ENCODE measurements at regions not wholly inside any gene's neighbourhood (a gene's known extent, or its start where the extent isn't known, plus 50 kb on each side); places are given as distances from the start of the nearest gene placed in this dataset.
"Not testable (repeated sequence)": the region's sequence is repeated elsewhere in the genome, so short reads cannot be mapped to it uniquely, and the experiment has no call there.

DNA sequence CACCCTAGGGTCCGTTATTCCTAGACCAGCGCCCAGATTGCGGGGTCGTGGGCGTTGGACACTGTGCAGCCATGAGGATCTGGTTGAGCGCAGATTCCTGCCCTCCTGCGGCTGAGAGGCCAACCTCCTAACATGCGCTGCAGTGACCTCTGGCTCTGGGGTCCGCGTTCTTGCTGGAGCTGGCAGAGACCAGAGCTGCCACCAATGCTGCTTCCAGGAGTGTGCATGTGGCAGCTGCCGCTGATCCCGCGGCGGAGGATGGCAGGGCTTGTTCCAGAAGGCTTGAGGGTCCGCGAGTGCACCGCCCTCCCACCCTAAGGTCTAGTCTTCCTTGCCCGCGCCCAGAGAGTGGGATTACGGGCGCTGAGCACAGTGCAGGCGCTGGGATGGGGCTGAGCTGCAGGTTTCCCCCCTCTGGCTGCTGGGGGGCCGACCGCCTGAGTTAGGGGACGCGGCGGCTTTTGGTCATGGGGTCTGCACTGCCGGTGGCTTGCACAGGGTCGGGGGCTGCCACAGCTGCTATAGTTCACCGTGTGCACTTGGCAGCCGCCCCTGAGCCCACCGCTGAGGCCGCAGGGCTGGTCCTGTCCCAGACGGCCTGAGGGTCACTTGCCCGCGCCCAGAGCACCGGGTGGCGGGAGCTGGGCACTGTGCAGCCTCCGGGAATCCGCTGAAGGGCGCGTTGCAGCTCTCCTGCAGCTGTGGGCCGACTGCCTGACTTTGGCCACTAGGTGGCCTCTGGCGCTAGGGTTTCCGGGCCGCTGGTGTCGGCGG is 145.9 kb downstream of the CCDC74A start:
- TF ChIP-seq ZNF274 (IDR thresholded peaks at IDR 0.05; ENCODE audit: low read depth, low read length) (no peak), SUZ12 (IDR thresholded peaks at IDR 0.05; ENCODE audit: extremely low read depth, insufficient read depth, insufficient read length) (no peak), YY1 (IDR thresholded peaks at IDR 0.05; ENCODE audit: insufficient read depth, insufficient read length) (no peak)
- Histone ChIP-seq H3K4me3 (ENCODE audit: insufficient read length, low read depth) (peak overlapping the region; percentile 61), H3K9ac (ENCODE audit: insufficient read length, low read depth) (peak overlapping the region; percentile 76), H3K27me3 (ENCODE audit: insufficient read depth, insufficient read length) (peaks cover 30% of the 10 kb centered on the region), H3K4me1 (ENCODE audit: insufficient read depth, insufficient read length) (peaks cover 3% of the 10 kb centered on the region), H3K36me3 (ENCODE audit: insufficient read depth, insufficient read length, low read length) (no peaks in the 10 kb centered on the region), H3K9me3 (ENCODE audit: insufficient read depth, low read length) (peaks cover 9% of the 10 kb centered on the region; the same call in 1 of the 2 replicates)
- peak; percentile 36 for DNase-seq (ENCODE audit: low read depth, low spot score)

DNA sequence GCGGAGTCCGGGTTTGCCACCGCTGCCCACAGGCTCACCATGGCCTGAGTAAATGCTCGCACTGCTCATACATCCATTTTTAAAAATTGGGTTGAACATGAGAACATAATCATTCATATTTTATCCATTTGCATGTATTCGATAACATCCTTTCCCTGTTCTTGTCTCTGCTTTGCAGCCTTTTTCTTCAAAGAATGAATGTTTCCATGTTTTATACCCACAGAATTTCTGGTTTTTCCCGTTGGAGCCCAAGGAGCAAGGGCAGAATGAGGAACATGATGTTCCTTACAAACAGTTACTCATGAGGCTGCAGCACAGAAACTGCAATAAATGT is 146.5 kb downstream of the CCDC74A start:
- H3K4me3 ChIP-seq (ENCODE audit: insufficient read length, low read depth): no peak overlapping the region

DNA sequence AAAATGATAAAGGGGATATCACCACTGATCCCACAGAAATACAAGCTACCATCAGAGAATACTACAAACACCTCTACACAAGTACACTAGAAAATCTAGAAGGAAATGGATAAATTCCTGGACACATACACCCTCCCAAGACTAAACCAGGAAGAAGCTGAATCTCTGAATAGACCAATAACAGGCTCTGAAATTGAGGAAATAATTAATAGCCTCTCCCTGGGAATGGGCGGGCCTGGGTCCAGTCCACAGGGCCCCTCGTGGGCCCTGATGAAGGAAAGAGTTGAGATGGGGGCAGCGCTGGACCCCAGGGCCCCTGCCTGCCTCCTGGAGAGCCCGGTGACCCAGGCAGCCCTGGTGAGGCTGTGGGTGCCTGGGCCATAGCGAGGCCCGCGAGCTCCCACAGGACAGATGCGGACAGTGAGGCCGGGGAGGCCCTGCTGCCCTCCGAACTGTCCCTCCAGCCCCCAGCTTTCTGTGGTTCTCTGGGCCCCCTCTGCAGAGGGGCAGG is 154.0 kb downstream of the CCDC74A start:
- peak overlapping the region; percentile 86 for H3K4me3 ChIP-seq (ENCODE audit: insufficient read length, low read depth)
- DNase-seq (ENCODE audit: low read depth, low spot score): not testable (repeated sequence)

More for the DNA sequence above, 146.5 kb downstream of the CCDC74A start:
- TF ChIP-seq ZNF274 (IDR thresholded peaks at IDR 0.05; ENCODE audit: low read depth, low read length) (no peak), SUZ12 (IDR thresholded peaks at IDR 0.05; ENCODE audit: extremely low read depth, insufficient read depth, insufficient read length) (no peak), YY1 (IDR thresholded peaks at IDR 0.05; ENCODE audit: insufficient read depth, insufficient read length) (no peak)
- no peak for DNase-seq (ENCODE audit: low read depth, low spot score)
- H3K9me3 ChIP-seq (ENCODE audit: insufficient read depth, low read length): peaks cover 5% of the 10 kb centered on the region; the same call in 1 of the 2 replicates
- no peak overlapping the region for H3K9ac ChIP-seq (ENCODE audit: insufficient read length, low read depth)
- H3K4me1 ChIP-seq (ENCODE audit: insufficient read depth, insufficient read length): peaks cover 3% of the 10 kb centered on the region
- H3K36me3 ChIP-seq (ENCODE audit: insufficient read depth, insufficient read length, low read length): no peaks in the 10 kb centered on the region
- H3K27me3 ChIP-seq (ENCODE audit: insufficient read depth, insufficient read length): peaks cover 30% of the 10 kb centered on the region

DNA sequence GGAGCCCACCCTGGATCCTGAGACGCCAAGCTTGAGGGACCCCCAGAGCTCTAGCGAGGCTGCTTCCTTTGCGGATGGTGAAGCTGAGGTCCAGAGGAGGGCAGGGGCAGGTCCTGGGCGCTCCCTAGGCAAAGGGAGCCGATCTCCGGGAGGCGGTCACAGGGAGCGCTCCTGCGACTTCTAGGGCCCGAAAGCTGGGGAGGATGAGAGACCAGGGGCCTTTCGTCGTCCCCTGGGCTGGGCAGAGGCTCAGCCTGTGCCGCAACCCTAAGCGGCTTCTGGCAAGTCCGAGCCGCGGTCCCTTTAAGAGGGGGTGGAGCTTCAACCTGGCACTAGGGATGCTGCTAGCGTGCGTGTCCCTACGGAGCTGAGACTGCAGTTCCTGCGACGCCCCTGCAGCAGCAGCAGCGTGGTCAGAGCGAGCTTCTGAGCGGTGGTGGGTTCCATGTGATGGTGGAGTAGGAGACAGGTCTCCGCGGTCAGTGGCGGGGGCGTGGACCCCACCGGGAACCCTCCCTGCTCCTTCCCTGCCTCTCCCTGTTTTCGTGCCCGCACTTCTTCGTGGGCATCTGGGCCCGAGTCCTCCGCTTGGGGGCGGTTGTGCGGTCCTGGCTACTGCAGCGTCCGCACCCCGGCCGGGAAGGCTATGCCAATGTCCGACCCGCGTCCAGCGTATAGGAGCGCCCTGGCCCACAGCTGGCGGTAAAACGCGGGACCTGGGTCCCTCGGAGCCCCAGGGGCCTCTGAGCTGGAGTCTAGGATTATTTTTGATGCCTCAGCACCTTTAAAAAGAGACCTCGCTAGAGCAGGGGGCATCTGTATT is 154.6 kb downstream of the CCDC74A start:
- TF ChIP-seq SUZ12 (IDR thresholded peaks at IDR 0.05; ENCODE audit: extremely low read depth, insufficient read depth, insufficient read length): no peak
- no peak for TF ChIP-seq YY1 (IDR thresholded peaks at IDR 0.05; ENCODE audit: insufficient read depth, insufficient read length)
- TF ChIP-seq ZNF274 (IDR thresholded peaks at IDR 0.05; ENCODE audit: low read depth, low read length): no peak
- Histone ChIP-seq H3K4me3 (ENCODE audit: insufficient read length, low read depth) (peak overlapping the region; percentile 86), H3K4me1 (ENCODE audit: insufficient read depth, insufficient read length) (no peaks in the 10 kb centered on the region), H3K27me3 (ENCODE audit: insufficient read depth, insufficient read length) (no peaks in the 10 kb centered on the region), H3K36me3 (ENCODE audit: insufficient read depth, insufficient read length, low read length) (peaks cover 16% of the 10 kb centered on the region), H3K9me3 (ENCODE audit: insufficient read depth, low read length) (no peaks in the 10 kb centered on the region), H3K9ac (ENCODE audit: insufficient read length, low read depth) (peak overlapping the region; percentile 90)
- DNase-seq (ENCODE audit: low read depth, low spot score): peak; percentile 68

More for the DNA sequence above, 154.0 kb downstream of the CCDC74A start:
- H3K9me3 ChIP-seq (ENCODE audit: insufficient read depth, low read length); H3K27me3 ChIP-seq (ENCODE audit: insufficient read depth, insufficient read length); H3K4me1 ChIP-seq (ENCODE audit: insufficient read depth, insufficient read length): not testable (repeated sequence)
- Histone ChIP-seq H3K36me3 (ENCODE audit: insufficient read depth, insufficient read length, low read length) (peaks cover 11% of the 10 kb centered on the region), H3K9ac (ENCODE audit: insufficient read length, low read depth) (peak overlapping the region; percentile 90)

DNA sequence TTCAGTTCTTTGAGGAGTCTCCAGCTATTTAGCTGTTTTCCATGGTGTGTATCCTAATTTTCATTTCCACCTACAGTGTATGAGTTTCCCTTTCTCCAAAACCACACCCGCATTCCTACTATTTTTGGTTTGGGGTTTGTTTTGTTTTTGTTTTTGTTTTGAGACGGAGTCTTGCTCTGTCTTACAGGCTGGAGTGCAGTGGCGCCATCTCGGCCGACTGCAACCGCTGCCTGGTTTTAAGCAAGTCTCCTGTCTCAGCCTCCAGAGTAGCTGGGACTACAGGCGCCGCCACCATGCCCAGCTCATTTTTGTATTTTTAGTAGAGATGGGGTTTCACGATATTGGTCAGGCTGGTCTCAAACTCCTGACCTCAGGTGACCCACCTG is 155.2 kb downstream of the CCDC74A start:
- Histone ChIP-seq H3K9ac (ENCODE audit: insufficient read length, low read depth) (peak overlapping the region; percentile 90), H3K36me3 (ENCODE audit: insufficient read depth, insufficient read length, low read length) (peaks cover 21% of the 10 kb centered on the region), H3K4me3 (ENCODE audit: insufficient read length, low read depth) (peak overlapping the region; percentile 86)
- not testable (repeated sequence) for H3K9me3 ChIP-seq (ENCODE audit: insufficient read depth, low read length); H3K27me3 ChIP-seq (ENCODE audit: insufficient read depth, insufficient read length); H3K4me1 ChIP-seq (ENCODE audit: insufficient read depth, insufficient read length); DNase-seq (ENCODE audit: low read depth, low spot score)

DNA sequence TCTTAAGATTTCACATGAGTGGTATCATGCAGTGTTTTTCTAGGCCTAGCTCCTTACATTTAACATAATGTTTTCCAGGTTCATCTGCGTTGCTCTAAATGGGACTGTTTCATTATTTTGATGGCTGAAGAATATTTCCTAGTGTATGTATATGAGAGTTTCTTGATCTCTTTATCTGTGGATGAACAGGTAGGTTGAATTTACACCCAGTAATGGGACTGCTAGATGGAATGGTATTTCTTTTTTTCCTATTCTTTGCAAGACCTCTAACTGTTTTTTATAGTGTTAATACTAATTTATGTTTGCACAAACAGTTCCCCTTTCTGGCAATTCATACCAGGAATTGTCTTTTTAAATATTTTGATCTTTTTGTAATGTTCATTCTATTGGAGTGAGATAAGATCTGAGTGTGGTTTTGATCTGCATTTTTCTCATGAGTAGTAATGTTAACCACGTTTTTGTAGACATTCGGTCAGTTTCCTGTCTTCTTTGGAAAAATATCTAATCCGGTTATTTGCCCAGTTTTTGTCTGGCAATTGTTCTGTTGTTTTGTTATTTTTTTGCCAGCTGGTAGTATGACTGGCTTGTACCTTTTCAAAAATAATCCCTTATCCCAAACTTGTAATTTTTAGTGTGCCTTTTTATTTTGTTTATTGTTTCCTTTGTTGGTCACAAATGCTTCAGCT is 157.1 kb downstream of the CCDC74A start:
- not testable (repeated sequence) for H3K4me3 ChIP-seq (ENCODE audit: insufficient read length, low read depth); DNase-seq (ENCODE audit: low read depth, low spot score); H3K4me1 ChIP-seq (ENCODE audit: insufficient read depth, insufficient read length); H3K9me3 ChIP-seq (ENCODE audit: insufficient read depth, low read length); H3K9ac ChIP-seq (ENCODE audit: insufficient read length, low read depth); H3K27me3 ChIP-seq (ENCODE audit: insufficient read depth, insufficient read length)
- peaks cover 29% of the 10 kb centered on the region for H3K36me3 ChIP-seq (ENCODE audit: insufficient read depth, insufficient read length, low read length)

DNA sequence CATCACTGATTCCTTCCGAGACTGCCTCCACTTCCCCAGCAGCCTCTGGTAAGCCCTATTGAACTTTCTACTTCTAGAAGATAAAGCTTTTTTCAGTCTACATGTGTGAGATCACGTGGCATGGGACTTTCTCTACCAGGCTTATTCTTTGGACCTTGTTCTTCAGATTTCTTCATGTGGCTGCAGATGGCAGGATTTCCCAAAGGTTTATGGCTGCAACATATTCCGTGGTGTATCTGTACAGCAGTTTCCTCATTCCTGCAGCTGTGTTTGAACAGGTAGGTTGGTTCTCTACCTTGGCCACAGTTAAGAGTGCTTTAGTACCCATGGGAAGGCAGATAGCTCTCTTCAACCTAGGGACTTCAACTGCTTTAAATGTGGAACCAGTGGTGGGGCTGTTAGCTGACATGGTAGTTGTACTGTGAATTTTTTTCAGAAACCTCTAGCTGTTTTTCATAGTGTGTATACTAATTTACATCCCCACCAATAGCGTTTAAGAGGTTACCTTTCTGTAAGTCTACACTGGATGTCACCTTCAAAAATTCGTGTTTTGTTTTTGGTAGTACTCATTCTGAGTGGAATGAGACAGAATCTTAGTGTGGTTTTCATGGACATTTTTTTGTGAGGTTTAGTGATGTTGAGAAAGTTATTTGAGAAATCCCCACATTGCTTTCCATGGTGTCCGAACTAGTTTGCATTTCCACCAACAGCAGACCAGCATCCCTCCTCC is 158.6 kb downstream of the CCDC74A start:
- not testable (repeated sequence) for DNase-seq (ENCODE audit: low read depth, low spot score); H3K9me3 ChIP-seq (ENCODE audit: insufficient read depth, low read length); H3K4me3 ChIP-seq (ENCODE audit: insufficient read length, low read depth); H3K27me3 ChIP-seq (ENCODE audit: insufficient read depth, insufficient read length); H3K4me1 ChIP-seq (ENCODE audit: insufficient read depth, insufficient read length); H3K9ac ChIP-seq (ENCODE audit: insufficient read length, low read depth)
- H3K36me3 ChIP-seq (ENCODE audit: insufficient read depth, insufficient read length, low read length): peaks cover 42% of the 10 kb centered on the region

DNA sequence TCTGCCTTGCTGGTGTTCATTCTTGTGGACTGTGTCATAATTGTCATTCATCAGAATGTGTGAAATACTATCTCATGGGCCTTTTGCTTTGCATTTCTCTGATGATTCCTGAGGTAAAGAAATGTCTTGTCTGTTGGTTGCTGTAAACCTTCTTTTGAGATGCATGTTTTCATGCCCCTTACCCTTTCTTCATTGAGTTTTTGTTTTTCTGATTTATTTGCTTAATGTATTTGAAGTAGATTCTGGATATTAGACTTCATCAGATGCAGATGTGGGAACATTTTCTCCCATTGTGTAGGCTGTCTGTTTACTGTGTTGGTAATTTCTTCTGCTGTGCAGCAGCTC is 159.2 kb downstream of the CCDC74A start:
- DNase-seq (ENCODE audit: low read depth, low spot score); H3K4me3 ChIP-seq (ENCODE audit: insufficient read length, low read depth); H3K4me1 ChIP-seq (ENCODE audit: insufficient read depth, insufficient read length); H3K9ac ChIP-seq (ENCODE audit: insufficient read length, low read depth); H3K27me3 ChIP-seq (ENCODE audit: insufficient read depth, insufficient read length); H3K9me3 ChIP-seq (ENCODE audit: insufficient read depth, low read length): not testable (repeated sequence)
- H3K36me3 ChIP-seq (ENCODE audit: insufficient read depth, insufficient read length, low read length): peaks cover 47% of the 10 kb centered on the region

DNA sequence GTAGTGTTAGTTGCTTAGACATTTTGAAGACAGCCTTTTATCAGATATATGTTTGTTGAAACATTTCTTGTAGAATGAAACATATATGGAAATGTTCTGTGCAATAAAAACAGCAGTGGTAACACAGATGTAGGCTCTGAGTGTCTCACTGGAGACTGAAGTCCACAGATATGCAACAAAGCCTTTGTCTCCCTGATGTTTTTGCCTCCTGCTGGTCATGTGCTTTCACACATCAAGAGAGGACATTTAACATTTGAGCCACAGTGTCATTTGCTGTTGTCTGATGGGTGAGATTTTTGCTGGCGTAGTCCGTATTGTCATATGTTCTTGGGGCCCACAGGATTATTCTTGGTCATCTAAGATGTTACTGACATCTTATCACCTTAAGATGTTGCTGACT is 161.4 kb downstream of the CCDC74A start:
- not testable (repeated sequence) for DNase-seq (ENCODE audit: low read depth, low spot score); H3K4me3 ChIP-seq (ENCODE audit: insufficient read length, low read depth); H3K9me3 ChIP-seq (ENCODE audit: insufficient read depth, low read length); H3K27me3 ChIP-seq (ENCODE audit: insufficient read depth, insufficient read length); H3K9ac ChIP-seq (ENCODE audit: insufficient read length, low read depth); H3K4me1 ChIP-seq (ENCODE audit: insufficient read depth, insufficient read length)
- H3K36me3 ChIP-seq (ENCODE audit: insufficient read depth, insufficient read length, low read length): peaks cover 58% of the 10 kb centered on the region

DNA sequence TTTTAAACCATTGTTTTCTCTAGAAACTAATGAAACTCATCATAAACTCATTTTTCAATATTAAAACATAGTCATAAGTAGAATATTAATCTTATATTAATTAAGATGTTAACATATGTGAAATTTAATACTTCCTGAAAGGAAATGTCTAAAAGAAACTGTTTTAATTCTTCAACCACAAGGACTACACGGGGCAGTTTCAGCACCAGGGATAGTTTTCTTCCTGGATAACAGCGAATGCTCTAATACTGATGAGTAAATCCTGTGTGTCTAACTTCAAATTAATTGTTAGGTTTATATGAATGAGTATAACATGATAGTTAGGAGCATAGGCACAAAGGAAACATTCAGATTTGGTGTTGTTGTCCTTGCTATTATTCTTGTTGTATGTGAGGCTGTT is 183.6 kb downstream of the CCDC74A start:
- not testable (repeated sequence) for H3K27me3 ChIP-seq (ENCODE audit: insufficient read depth, insufficient read length)

More for the DNA sequence above, 183.6 kb downstream of the CCDC74A start:
- not testable (repeated sequence) for H3K9ac ChIP-seq (ENCODE audit: insufficient read length, low read depth); H3K9me3 ChIP-seq (ENCODE audit: insufficient read depth, low read length); DNase-seq (ENCODE audit: low read depth, low spot score); H3K36me3 ChIP-seq (ENCODE audit: insufficient read depth, insufficient read length, low read length); H3K4me1 ChIP-seq (ENCODE audit: insufficient read depth, insufficient read length); H3K4me3 ChIP-seq (ENCODE audit: insufficient read length, low read depth)

Data from NT2/D1 (cell line).